ENCODE measurements at regions not wholly inside any gene's neighbourhood (a gene's known extent, or its start where the extent isn't known, plus 50 kb on each side); places are given as distances from the start of the nearest gene placed in this dataset.

GRCh38 chr12:131208425-131208824, 254.7 kb downstream of the ADGRD1 start:
- no peak overlapping the region for H3K4me3 ChIP-seq
- no peak overlapping the region for H3K27ac ChIP-seq
- no peaks in the 10 kb centered on the region for H3K9me3 ChIP-seq
- TF ChIP-seq CTCF (IDR thresholded peaks at IDR 0.05) (no peak), POLR2A (IDR thresholded peaks at IDR 0.05) (no peak)
- DNase-seq: no peak
- no peaks in the 10 kb centered on the region for H3K27me3 ChIP-seq
- H3K36me3 ChIP-seq: no peaks in the 10 kb centered on the region
- no peaks in the 10 kb centered on the region for H3K4me1 ChIP-seq
- intact Hi-C loops (cut with DNase I; ENCODE audit: low total_unique reads): no loop called here

GRCh38 chr12:131209082-131210070, 255.7 kb downstream of the ADGRD1 start:
- H3K27ac ChIP-seq: no peak overlapping the region
- H3K4me1 ChIP-seq: no peaks in the 10 kb centered on the region
- H3K27me3 ChIP-seq: no peaks in the 10 kb centered on the region
- no peak for DNase-seq
- intact Hi-C loops (cut with DNase I; ENCODE audit: low total_unique reads): no loop called here
- no peaks in the 10 kb centered on the region for H3K36me3 ChIP-seq
- no peaks in the 10 kb centered on the region for H3K9me3 ChIP-seq
- H3K4me3 ChIP-seq: no peak overlapping the region
- no peak for TF ChIP-seq POLR2A (IDR thresholded peaks at IDR 0.05)
- no peak for TF ChIP-seq CTCF (IDR thresholded peaks at IDR 0.05)

GRCh38 chr12:131210506-131211339, 257.0 kb downstream of the ADGRD1 start:
- no peaks in the 10 kb centered on the region for H3K9me3 ChIP-seq
- H3K36me3 ChIP-seq: no peaks in the 10 kb centered on the region
- DNase-seq: no peak
- no peaks in the 10 kb centered on the region for H3K27me3 ChIP-seq
- H3K4me1 ChIP-seq: no peaks in the 10 kb centered on the region
- TF ChIP-seq POLR2A (IDR thresholded peaks at IDR 0.05) (no peak), CTCF (IDR thresholded peaks at IDR 0.05) (no peak)
- intact Hi-C loops (cut with DNase I; ENCODE audit: low total_unique reads): no loop called here
- H3K4me3 ChIP-seq: no peak overlapping the region
- no peak overlapping the region for H3K27ac ChIP-seq

- Histone ChIP-seq H3K27ac (no peak overlapping the region), H3K4me3 (no peak overlapping the region), H3K4me1 (no peaks in the 10 kb centered on the region), H3K36me3 (no peaks in the 10 kb centered on the region), H3K27me3 (no peaks in the 10 kb centered on the region), H3K9me3 (no peaks in the 10 kb centered on the region)
- TF ChIP-seq POLR2A (IDR thresholded peaks at IDR 0.05) (no peak), CTCF (IDR thresholded peaks at IDR 0.05) (no peak)
- DNase-seq: no peak
- intact Hi-C loops (cut with DNase I; ENCODE audit: low total_unique reads): no loop called here
Measured at GRCh38 chr12:131211340-131211938, 257.7 kb downstream of the ADGRD1 start.

All from uterus (tissue), 3 donors.